DND-41 (cell line): ENCODE measurements at regions not wholly inside any gene's neighbourhood (a gene's known extent, or its start where the extent isn't known, plus 50 kb on each side); places are given as distances from the start of the nearest gene placed in this dataset.

Experiments
- ATAC-seq: fragments of 200-7000 bp; cut with Tn5 transposase; 3 replicates; pipeline ENCODE4 v1.9.1; 2021; ENCODE audit warnings: low read depth; ENCODE audit not compliant: insufficient read depth
- DNase-seq: peaks from one replicate; pipeline ENCODE4 v3.0.0-alpha.2; 2020
- H2AFZ ChIP-seq: 2 replicates; pipeline ENCODE4 v1.6.0; 2012; ENCODE audit warnings: low read depth, low read length
- H3K27ac ChIP-seq: 2 replicates; pipeline ENCODE4 v1.5.1; 2012; ENCODE audit warnings: low read length, inconsistent platforms
- H3K27me3 ChIP-seq: fragments of 200-600 bp; sonication (generic); 2 replicates; pipeline ENCODE4 v1.6.0; 2012; ENCODE audit warnings: low read length, mild to moderate bottlenecking, inconsistent platforms; ENCODE audit not compliant: insufficient read depth, poor library complexity
- H3K36me3 ChIP-seq: 2 replicates; pipeline ENCODE4 v1.5.1; 2012; ENCODE audit warnings: low read length, inconsistent platforms; ENCODE audit not compliant: insufficient read depth
- H3K4me1 ChIP-seq: 2 replicates; pipeline ENCODE4 v1.5.1; 2012; ENCODE audit warnings: mild to moderate bottlenecking, low read length; ENCODE audit not compliant: insufficient read depth
- H3K4me2 ChIP-seq: 2 replicates; pipeline ENCODE4 v1.6.0; 2012; ENCODE audit warnings: mild to moderate bottlenecking, moderate library complexity, low read length, inconsistent platforms; ENCODE audit not compliant: insufficient read depth
- H3K4me3 ChIP-seq, 2 experiments: fragments of 200-600 bp in 1 of 2; shearing (Covaris generic) in 1 of 2; 2 replicates each; pipeline ENCODE4 v1.5.1; 2012 to 2016; ENCODE audit warnings: inconsistent platforms in 2 of 2, low read length in 2 of 2, mild to moderate bottlenecking in 2 of 2, low read depth in 1 of 2, moderate library complexity in 1 of 2
- H3K79me2 ChIP-seq: 2 replicates; pipeline ENCODE4 v1.6.0; 2012; ENCODE audit warnings: low read length, inconsistent platforms; ENCODE audit not compliant: insufficient read depth
- H3K9ac ChIP-seq: 2 replicates; pipeline ENCODE4 v1.6.0; 2012; ENCODE audit warnings: low read depth, mild to moderate bottlenecking, inconsistent platforms, low read length, moderate library complexity
- H3K9me3 ChIP-seq: 2 replicates; pipeline ENCODE4 v1.5.1; 2012; ENCODE audit warnings: low read length, moderate library complexity, mild to moderate bottlenecking, inconsistent platforms; ENCODE audit not compliant: insufficient read depth, severe bottlenecking
- H4K20me1 ChIP-seq: 2 replicates; pipeline ENCODE4 v1.6.0; 2012; ENCODE audit warnings: low read length; ENCODE audit not compliant: insufficient read depth
- CTCF ChIP-seq: IDR thresholded peaks from 2 replicates; pipeline ENCODE4 v1.5.1; 2012; ENCODE audit warnings: borderline replicate concordance, low read length, moderate library complexity, mild to moderate bottlenecking; ENCODE audit not compliant: poor library complexity, severe bottlenecking; ENCODE audit errors: extremely low read depth
- EZH2 ChIP-seq: IDR thresholded peaks from 3 replicates; pipeline ENCODE4 v1.6.1; 2012; ENCODE audit warnings: borderline replicate concordance, low read depth, mild to moderate bottlenecking, moderate library complexity, low read length, inconsistent platforms; ENCODE audit not compliant: severe bottlenecking

- TF ChIP-seq EZH2 (no peak), CTCF (no peak)
- Histone ChIP-seq H3K79me2 (no peaks in the 10 kb centered on the region), H3K4me1 (no peaks in the 10 kb centered on the region), H3K27ac (no peak overlapping the region), H3K4me2 (no peak overlapping the region), H3K36me3 (no peaks in the 10 kb centered on the region), H3K27me3 (no peaks in the 10 kb centered on the region), H2AFZ (no peak overlapping the region), H3K4me3 (no peak overlapping the region), H4K20me1 (no peaks in the 10 kb centered on the region), H3K9ac (no peak overlapping the region), H3K9me3 (no peaks in the 10 kb centered on the region)
- ATAC-seq = no peak
- DNase-seq = no peak
Observed at GRCh38 chr11:112751772-112752171, 209.4 kb upstream of the NCAM1 start.

GRCh38 chr11:112752563-112752962 lies 208.7 kb upstream of the NCAM1 start:
- Histone ChIP-seq H3K4me3 (no peak overlapping the region), H3K9ac (no peak overlapping the region), H2AFZ (no peak overlapping the region), H3K36me3 (no peaks in the 10 kb centered on the region), H3K9me3 (no peaks in the 10 kb centered on the region), H3K79me2 (no peaks in the 10 kb centered on the region), H4K20me1 (no peaks in the 10 kb centered on the region), H3K27ac (no peak overlapping the region), H3K4me2 (no peak overlapping the region), H3K27me3 (no peaks in the 10 kb centered on the region), H3K4me1 (no peaks in the 10 kb centered on the region)
- ATAC-seq (no peak), DNase-seq (no peak)
- TF ChIP-seq CTCF (no peak), EZH2 (no peak)

- H3K9ac ChIP-seq = no peak overlapping the region
- ATAC-seq (no peak), DNase-seq (no peak)
- no peaks in the 10 kb centered on the region for H3K9me3 ChIP-seq
- no peaks in the 10 kb centered on the region for H4K20me1 ChIP-seq
- no peak overlapping the region for H3K27ac ChIP-seq
- H2AFZ ChIP-seq = no peak overlapping the region
- no peak overlapping the region for H3K4me2 ChIP-seq
- H3K36me3 ChIP-seq = no peaks in the 10 kb centered on the region
- H3K27me3 ChIP-seq = no peaks in the 10 kb centered on the region
- TF ChIP-seq EZH2 (no peak), CTCF (no peak)
- no peaks in the 10 kb centered on the region for H3K4me1 ChIP-seq
- H3K79me2 ChIP-seq = no peaks in the 10 kb centered on the region
- no peak overlapping the region for H3K4me3 ChIP-seq
Observed at GRCh38 chr11:112753706-112754105, 207.5 kb upstream of the NCAM1 start.

- DNase-seq (no peak), ATAC-seq (no peak)
- H3K79me2 ChIP-seq = no peaks in the 10 kb centered on the region
- no peak overlapping the region for H3K27ac ChIP-seq
- H3K9ac ChIP-seq = no peak overlapping the region
- H3K27me3 ChIP-seq = no peaks in the 10 kb centered on the region
- H4K20me1 ChIP-seq = no peaks in the 10 kb centered on the region
- no peaks in the 10 kb centered on the region for H3K4me1 ChIP-seq
- no peak overlapping the region for H3K4me2 ChIP-seq
- TF ChIP-seq CTCF (no peak), EZH2 (no peak)
- H3K4me3 ChIP-seq = no peak overlapping the region
- H3K9me3 ChIP-seq = no peaks in the 10 kb centered on the region
- no peaks in the 10 kb centered on the region for H3K36me3 ChIP-seq
- no peak overlapping the region for H2AFZ ChIP-seq
Observed at GRCh38 chr11:112759418-112759817, 201.8 kb upstream of the NCAM1 start.
